HEK293 (cell line): ENCODE measurements at regions not wholly inside any gene's neighbourhood (a gene's known extent, or its start where the extent isn't known, plus 50 kb on each side); places are given as distances from the start of the nearest gene placed in this dataset.

Experiments used
- CTCF ChIA-PET: fragments of 350-600 bp; formaldehyde crosslinking; extraction: SDS; loops from one replicate; lab custom pipeline; 2021; ENCODE audit warnings: antibody characterized with exemption; lab: Yijun Ruan, JAX
- POLR2A ChIA-PET: fragments of 300-600 bp; formaldehyde crosslinking; extraction: SDS; loops from one replicate; lab custom pipeline; 2020; ENCODE audit warnings: antibody characterized with exemption, inconsistent platforms; lab: Yijun Ruan, JAX
- H3K27ac ChIP-seq: fragments of 200-500 bp; sonication (Bioruptor generic); 2 replicates; pipeline ENCODE4 v1.5.1; 2014; ENCODE audit warnings: low read depth, low read length, control low read depth, inconsistent platforms; ENCODE audit errors: extremely low read depth
- H3K36me3 ChIP-seq, 2 experiments: fragments of 200-500 bp in 1 of 2; sonication (Bioruptor generic) in 1 of 2; 1 replicate in 1 of 2; 2 replicates in 1 of 2; pipeline ENCODE4 v1.5.1; 2014 to 2017; ENCODE audit warnings: inconsistent platforms in 2 of 2, low read length in 2 of 2; ENCODE audit not compliant: control insufficient read depth in 2 of 2, insufficient read depth in 1 of 2
- H3K4me1 ChIP-seq: fragments of 200-500 bp; sonication (Bioruptor generic); 2 replicates; pipeline ENCODE4 v1.5.1; 2014; ENCODE audit warnings: mild to moderate bottlenecking, low read length, inconsistent platforms; ENCODE audit not compliant: control insufficient read depth, insufficient read depth
- H3K4me3 ChIP-seq: 2 replicates; pipeline ENCODE4 v1.5.1; 2011; ENCODE audit warnings: low read depth, mild to moderate bottlenecking, control low read depth, low read length, moderate library complexity
- H3K9me3 ChIP-seq: fragments of 200-500 bp; sonication (Bioruptor generic); 2 replicates; pipeline ENCODE4 v1.5.1; 2014; ENCODE audit warnings: low read depth, low read length, inconsistent platforms; ENCODE audit not compliant: control insufficient read depth, insufficient read depth
- KLF10 ChIP-seq: fragments of 450-650 bp; IDR thresholded peaks from 2 replicates; pipeline ENCODE4 v1.5.1; 2018; ENCODE audit warnings: missing biosample characterization, mild to moderate bottlenecking, missing genetic modification characterization
- KLF17 ChIP-seq: fragments of 450-650 bp; formaldehyde crosslinking; IDR thresholded peaks from 2 replicates; pipeline ENCODE4 v1.5.1; 2016; ENCODE audit warnings: missing biosample characterization, missing genetic modification characterization
- SCRT2 ChIP-seq: fragments of 450-650 bp; formaldehyde crosslinking; IDR thresholded peaks from 2 replicates; pipeline ENCODE4 v1.5.1; 2016; ENCODE audit warnings: missing biosample characterization, missing genetic modification characterization
- YY2 ChIP-seq: fragments of 450-650 bp; formaldehyde crosslinking; IDR thresholded peaks from 2 replicates; pipeline ENCODE4 v1.5.1; 2016; ENCODE audit warnings: missing biosample characterization, missing genetic modification characterization
- ZBTB1 ChIP-seq: fragments of 450-650 bp; formaldehyde crosslinking; IDR thresholded peaks from 2 replicates; pipeline ENCODE4 v1.5.1; 2016; ENCODE audit warnings: missing biosample characterization, missing genetic modification characterization
- ZBTB7A ChIP-seq: fragments of 450-650 bp; formaldehyde crosslinking; IDR thresholded peaks from 2 replicates; pipeline ENCODE4 v1.5.1; 2016; ENCODE audit warnings: low read depth, missing biosample characterization, missing genetic modification characterization
- ZNF280D ChIP-seq: fragments of 450-650 bp; formaldehyde crosslinking; IDR thresholded peaks from 2 replicates; pipeline ENCODE4 v1.5.1; 2016; ENCODE audit warnings: missing biosample characterization, missing genetic modification characterization
- ZNF501 ChIP-seq: fragments of 450-650 bp; formaldehyde crosslinking; IDR thresholded peaks from 2 replicates; pipeline ENCODE4 v1.5.1; 2016; ENCODE audit warnings: missing biosample characterization, missing genetic modification characterization
- ZNF549 ChIP-seq: fragments of 450-650 bp; IDR thresholded peaks from 2 replicates; pipeline ENCODE4 v1.5.1; 2018; ENCODE audit warnings: missing biosample characterization, missing genetic modification characterization, mild to moderate bottlenecking, inconsistent platforms, moderate library complexity
- ZXDB ChIP-seq: fragments of 450-650 bp; formaldehyde crosslinking; IDR thresholded peaks from 2 replicates; pipeline ENCODE4 v1.5.1; 2016; ENCODE audit warnings: missing biosample characterization, missing genetic modification characterization
- TF ChIP-seq, protein P1 (sequence below): fragments of 450-650 bp; formaldehyde crosslinking; IDR thresholded peaks from 2 replicates; pipeline ENCODE4 v1.5.1; 2017; ENCODE audit warnings: missing biosample characterization, missing genetic modification characterization
- TF ChIP-seq, protein P2 (sequence below): fragments of 450-650 bp; formaldehyde crosslinking; IDR thresholded peaks from 2 replicates; pipeline ENCODE4 v1.5.1; 2016; ENCODE audit warnings: missing biosample characterization, missing genetic modification characterization

GRCh38 chr4:72959411-72959810 lies 110.1 kb downstream of the COX18 start:
- H3K27ac ChIP-seq, result no peak overlapping the region
- TF ChIP-seq KLF10 (tag by site-specific recombination), result no peak
- H3K4me3 ChIP-seq, result no peak overlapping the region
- CTCF ChIA-PET, result interaction anchor here (0.7 kb wide), 1 partner anchor 41 kb away, joined by 3 read pairs; no protein-coding TSS in a partner anchor
- H3K36me3 ChIP-seq, result no peaks in the 10 kb centered on the region
- H3K9me3 ChIP-seq, result no peaks in the 10 kb centered on the region
- POLR2A ChIA-PET, result no interaction called here
- no peaks in the 10 kb centered on the region for H3K4me1 ChIP-seq

GRCh38 chr4:72954811-72955210 lies 114.7 kb downstream of the COX18 start:
- Histone ChIP-seq H3K4me3 (no peak overlapping the region), H3K9me3 (no peaks in the 10 kb centered on the region), H3K4me1 (no peaks in the 10 kb centered on the region), H3K36me3 (no peaks in the 10 kb centered on the region), H3K27ac (no peak overlapping the region)
- CTCF ChIA-PET, result no interaction called here
- TF ChIP-seq, protein P1, sequence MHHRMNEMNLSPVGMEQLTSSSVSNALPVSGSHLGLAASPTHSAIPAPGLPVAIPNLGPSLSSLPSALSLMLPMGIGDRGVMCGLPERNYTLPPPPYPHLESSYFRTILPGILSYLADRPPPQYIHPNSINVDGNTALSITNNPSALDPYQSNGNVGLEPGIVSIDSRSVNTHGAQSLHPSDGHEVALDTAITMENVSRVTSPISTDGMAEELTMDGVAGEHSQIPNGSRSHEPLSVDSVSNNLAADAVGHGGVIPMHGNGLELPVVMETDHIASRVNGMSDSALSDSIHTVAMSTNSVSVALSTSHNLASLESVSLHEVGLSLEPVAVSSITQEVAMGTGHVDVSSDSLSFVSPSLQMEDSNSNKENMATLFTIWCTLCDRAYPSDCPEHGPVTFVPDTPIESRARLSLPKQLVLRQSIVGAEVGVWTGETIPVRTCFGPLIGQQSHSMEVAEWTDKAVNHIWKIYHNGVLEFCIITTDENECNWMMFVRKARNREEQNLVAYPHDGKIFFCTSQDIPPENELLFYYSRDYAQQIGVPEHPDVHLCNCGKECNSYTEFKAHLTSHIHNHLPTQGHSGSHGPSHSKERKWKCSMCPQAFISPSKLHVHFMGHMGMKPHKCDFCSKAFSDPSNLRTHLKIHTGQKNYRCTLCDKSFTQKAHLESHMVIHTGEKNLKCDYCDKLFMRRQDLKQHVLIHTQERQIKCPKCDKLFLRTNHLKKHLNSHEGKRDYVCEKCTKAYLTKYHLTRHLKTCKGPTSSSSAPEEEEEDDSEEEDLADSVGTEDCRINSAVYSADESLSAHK, result no peak
- TF ChIP-seq ZNF549 (tag by site-specific recombination) (no peak), SCRT2 (tag by site-specific recombination) (no peak), ZXDB (tag by site-specific recombination) (no peak), YY2 (tag by site-specific recombination) (no peak), ZNF501 (tag by site-specific recombination) (no peak), ZBTB1 (tag by site-specific recombination) (no peak), ZNF280D (no peak), ZBTB7A (tag by site-specific recombination) (no peak), KLF17 (tag by site-specific recombination) (no peak)
- TF ChIP-seq, protein P2, sequence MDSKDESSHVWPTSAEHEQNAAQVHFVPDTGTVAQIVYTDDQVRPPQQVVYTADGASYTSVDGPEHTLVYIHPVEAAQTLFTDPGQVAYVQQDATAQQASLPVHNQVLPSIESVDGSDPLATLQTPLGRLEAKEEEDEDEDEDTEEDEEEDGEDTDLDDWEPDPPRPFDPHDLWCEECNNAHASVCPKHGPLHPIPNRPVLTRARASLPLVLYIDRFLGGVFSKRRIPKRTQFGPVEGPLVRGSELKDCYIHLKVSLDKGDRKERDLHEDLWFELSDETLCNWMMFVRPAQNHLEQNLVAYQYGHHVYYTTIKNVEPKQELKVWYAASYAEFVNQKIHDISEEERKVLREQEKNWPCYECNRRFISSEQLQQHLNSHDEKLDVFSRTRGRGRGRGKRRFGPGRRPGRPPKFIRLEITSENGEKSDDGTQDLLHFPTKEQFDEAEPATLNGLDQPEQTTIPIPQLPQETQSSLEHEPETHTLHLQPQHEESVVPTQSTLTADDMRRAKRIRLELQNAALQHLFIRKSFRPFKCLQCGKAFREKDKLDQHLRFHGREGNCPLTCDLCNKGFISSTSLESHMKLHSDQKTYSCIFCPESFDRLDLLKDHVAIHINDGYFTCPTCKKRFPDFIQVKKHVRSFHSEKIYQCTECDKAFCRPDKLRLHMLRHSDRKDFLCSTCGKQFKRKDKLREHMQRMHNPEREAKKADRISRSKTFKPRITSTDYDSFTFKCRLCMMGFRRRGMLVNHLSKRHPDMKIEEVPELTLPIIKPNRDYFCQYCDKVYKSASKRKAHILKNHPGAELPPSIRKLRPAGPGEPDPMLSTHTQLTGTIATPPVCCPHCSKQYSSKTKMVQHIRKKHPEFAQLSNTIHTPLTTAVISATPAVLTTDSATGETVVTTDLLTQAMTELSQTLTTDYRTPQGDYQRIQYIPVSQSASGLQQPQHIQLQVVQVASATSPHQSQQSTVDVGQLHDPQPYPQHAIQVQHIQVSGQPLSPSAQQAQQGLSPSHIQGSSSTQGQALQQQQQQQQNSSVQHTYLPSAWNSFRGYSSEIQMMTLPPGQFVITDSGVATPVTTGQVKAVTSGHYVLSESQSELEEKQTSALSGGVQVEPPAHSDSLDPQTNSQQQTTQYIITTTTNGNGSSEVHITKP (tag by site-specific recombination), result no peak
- POLR2A ChIA-PET, result no interaction called here
